LNCaP clone FGC (cell line): ENCODE measurements at regions not wholly inside any gene's neighbourhood (a gene's known extent, or its start where the extent isn't known, plus 50 kb on each side); places are given as distances from the start of the nearest gene placed in this dataset.

ENCODE experiments used
- DNase-seq: peaks from one replicate; pipeline ENCODE4 v3.0.0-alpha.2; 2011; ENCODE audit warnings: low read depth
- H3K4me3 ChIP-seq: 2 replicates; pipeline ENCODE4 v1.5.1; 2011; ENCODE audit warnings: mild to moderate bottlenecking, low read depth, low read length, control low read depth
- CTCF ChIP-seq: IDR thresholded peaks from 2 replicates; pipeline ENCODE4 v1.5.1; 2012; ENCODE audit warnings: mild to moderate bottlenecking; ENCODE audit not compliant: control insufficient read depth, insufficient read depth; ENCODE audit errors: extremely low read depth

DNA sequence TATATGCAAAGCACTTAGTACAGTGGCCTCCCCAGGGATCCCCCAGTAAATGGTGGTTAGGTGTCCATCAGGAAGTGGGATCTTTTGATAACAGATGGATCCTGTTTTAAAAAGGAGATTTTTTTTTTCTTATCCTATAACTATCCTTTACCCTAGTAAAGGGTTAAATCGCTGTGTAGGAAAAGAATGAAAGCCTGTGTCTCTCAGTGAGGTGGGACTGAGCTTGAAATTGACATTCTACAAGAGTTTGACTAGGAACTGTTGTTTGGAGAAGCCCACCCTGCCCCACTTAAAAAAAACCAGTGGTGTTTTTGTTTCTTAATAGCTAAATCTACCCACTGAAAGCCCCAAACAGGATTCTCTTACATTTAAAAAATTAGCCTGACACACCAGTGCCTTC lies 112.2 kb upstream of the EGLN3 start:
- TF ChIP-seq CTCF: no peak
- no peak for DNase-seq
- no peak overlapping the region for H3K4me3 ChIP-seq

- no peak for TF ChIP-seq CTCF
- DNase-seq: no peak
- no peak overlapping the region for H3K4me3 ChIP-seq
These were observed 111.6 kb upstream of the EGLN3 start for GRCh38 chr14:34062353-34062973.

DNA sequence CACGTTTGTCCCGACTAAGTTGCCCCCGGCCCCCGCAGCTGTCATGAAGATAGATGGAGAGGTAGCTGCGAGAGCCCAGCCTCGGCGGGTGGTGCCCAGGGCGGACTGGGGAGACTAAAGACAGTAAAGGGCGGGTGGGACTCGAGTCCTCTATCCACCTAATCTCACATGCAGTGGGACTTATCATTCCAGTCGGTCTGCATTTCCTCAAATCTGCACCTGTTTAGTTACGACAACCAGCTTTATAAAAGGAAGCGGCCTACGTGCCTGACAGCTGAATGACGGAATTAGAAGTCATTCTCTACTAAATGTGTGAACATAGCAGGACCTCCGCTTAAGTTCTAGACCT lies 109.8 kb upstream of the EGLN3 start:
- no peak overlapping the region for H3K4me3 ChIP-seq
- no peak for TF ChIP-seq CTCF
- DNase-seq: no peak

- no peak overlapping the region for H3K4me3 ChIP-seq
- TF ChIP-seq CTCF: no peak
- no peak for DNase-seq
These were observed 109.2 kb upstream of the EGLN3 start for GRCh38 chr14:34059925-34060650.

GRCh38 chr14:34059037-34059924 lies 108.4 kb upstream of the EGLN3 start:
- DNase-seq: no peak
- no peak for TF ChIP-seq CTCF
- no peak overlapping the region for H3K4me3 ChIP-seq

GRCh38 chr14:34058510-34058909 lies 107.6 kb upstream of the EGLN3 start:
- H3K4me3 ChIP-seq: no peak overlapping the region
- DNase-seq: no peak
- no peak for TF ChIP-seq CTCF

DNA sequence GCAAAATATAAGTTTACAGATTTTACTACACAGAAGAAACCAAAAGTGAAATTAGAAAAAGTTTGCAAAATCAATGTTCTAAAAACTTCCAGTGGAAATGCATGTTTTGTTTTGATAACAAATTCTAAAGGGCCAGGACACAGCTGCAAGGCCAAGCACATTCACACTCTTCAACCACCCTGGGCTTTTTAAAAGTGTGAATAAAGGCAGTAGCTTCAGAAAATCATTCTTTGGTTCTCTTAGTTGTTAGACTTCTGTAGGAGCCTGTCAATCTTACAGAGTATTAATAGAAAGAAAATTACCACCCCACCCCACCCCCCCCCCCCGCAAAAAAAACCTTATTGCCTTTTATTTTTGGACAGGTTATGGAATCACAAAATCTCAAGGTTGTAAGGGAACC lies 105.2 kb upstream of the EGLN3 start:
- no peak for DNase-seq
- TF ChIP-seq CTCF: no peak
- H3K4me3 ChIP-seq: no peak overlapping the region
